GM12875 (cell line): ENCODE measurements at regions not wholly inside any gene's neighbourhood (a gene's known extent, or its start where the extent isn't known, plus 50 kb on each side); places are given as distances from the start of the nearest gene placed in this dataset.

Source experiments
- H3K4me3 ChIP-seq: one replicate; pipeline ENCODE4 v1.5.1; 2011; ENCODE audit warnings: low read depth, low read length, control low read depth
- CTCF ChIP-seq: IDR thresholded peaks from 2 replicates; pipeline ENCODE4 v1.5.1; 2011; ENCODE audit warnings: low read depth, mild to moderate bottlenecking, control low read depth, inconsistent platforms, low read length, moderate library complexity, borderline replicate concordance; ENCODE audit not compliant: insufficient read depth

- no peak for TF ChIP-seq CTCF
- no peak overlapping the region for H3K4me3 ChIP-seq
Measured at GRCh38 chr5:1974081-1974480, 91.4 kb upstream of the IRX4 start.

GRCh38 chr5:1973391-1974013 is 90.8 kb upstream of the IRX4 start:
- TF ChIP-seq CTCF = no peak
- no peak overlapping the region for H3K4me3 ChIP-seq

GRCh38 chr5:1971944-1972343 is 89.2 kb upstream of the IRX4 start:
- TF ChIP-seq CTCF = no peak

GRCh38 chr5:1967736-1968135 is 85.0 kb upstream of the IRX4 start:
- TF ChIP-seq CTCF = no peak
- no peak overlapping the region for H3K4me3 ChIP-seq

More at GRCh38 chr5:1971944-1972343, 89.2 kb upstream of the IRX4 start:
- no peak overlapping the region for H3K4me3 ChIP-seq

- no peak for TF ChIP-seq CTCF
- no peak overlapping the region for H3K4me3 ChIP-seq
Measured at GRCh38 chr5:1966461-1966860, 83.7 kb upstream of the IRX4 start.

GRCh38 chr5:1965925-1966324 is 83.2 kb upstream of the IRX4 start:
- H3K4me3 ChIP-seq = no peak overlapping the region
- no peak for TF ChIP-seq CTCF

- TF ChIP-seq CTCF = no peak
- no peak overlapping the region for H3K4me3 ChIP-seq
Measured at GRCh38 chr5:1963941-1964451, 81.3 kb upstream of the IRX4 start.
